Vagina (tissue), 2 donors: ENCODE measurements at regions not wholly inside any gene's neighbourhood (a gene's known extent, or its start where the extent isn't known, plus 50 kb on each side); places are given as distances from the start of the nearest gene placed in this dataset.

Experiments
- CTCF ChIP-seq, 3 experiments: fragments of 450-650 bp in 2 of 3; fragments of 200-600 bp in 1 of 3; sonication (generic) in 1 of 3; IDR thresholded peaks; one replicate each; pipeline ENCODE4 v1.5.1; 2017 to 2019; ENCODE audit warnings: antibody characterized with exemption in 3 of 3, mild to moderate bottlenecking in 2 of 3, moderate library complexity in 2 of 3
- POLR2A ChIP-seq, 2 donors: fragments of 450-650 bp; IDR thresholded peaks; one replicate each; pipeline ENCODE4 v1.6.1; 2017; ENCODE audit warnings: antibody characterized with exemption in 2 of 2, mild to moderate bottlenecking in 2 of 2, moderate library complexity in 2 of 2

DNA sequence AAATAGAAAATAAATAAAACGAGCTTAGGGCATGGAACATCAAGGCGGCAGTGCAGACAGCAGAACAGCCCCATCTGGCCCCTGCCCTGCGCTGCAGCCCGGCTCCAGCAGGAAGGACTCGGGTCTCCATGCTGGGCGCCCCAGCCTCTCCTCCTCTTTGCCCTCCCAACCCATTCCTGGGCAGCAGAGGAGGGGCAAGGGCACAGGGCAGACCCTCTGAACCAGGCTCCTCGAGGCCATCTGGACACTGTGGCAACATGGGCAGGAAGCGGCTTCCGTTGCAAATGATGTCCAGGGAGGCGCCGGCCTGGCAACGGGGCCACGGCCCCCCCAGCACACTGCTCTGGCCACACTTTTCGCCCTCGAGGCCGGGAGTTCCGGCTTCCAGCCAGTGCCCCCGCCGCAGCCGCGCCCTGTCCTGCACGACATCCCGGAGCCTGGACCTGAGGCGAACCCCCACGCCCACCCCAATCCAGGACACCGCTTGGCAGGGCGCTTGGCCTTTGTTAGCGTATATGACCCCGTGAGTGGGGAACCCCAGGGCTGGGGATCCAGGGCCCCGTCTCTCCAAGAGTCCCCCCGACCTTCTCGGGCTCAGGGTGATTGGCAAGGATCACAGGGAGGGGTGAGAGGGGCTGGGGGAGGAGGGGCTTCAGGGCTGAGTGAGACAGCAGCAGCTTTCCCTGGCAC lies 192.1 kb downstream of the IGLL1 start:
- TF ChIP-seq CTCF (IDR thresholded peaks at IDR 0.05) (no peak), POLR2A (IDR thresholded peaks at IDR 0.05) (no peak)
